GM10266 (cell line): ENCODE measurements at regions not wholly inside any gene's neighbourhood (a gene's known extent, or its start where the extent isn't known, plus 50 kb on each side); places are given as distances from the start of the nearest gene placed in this dataset.

ENCODE experiments used
- DNase-seq: peaks from one replicate; pipeline ENCODE4 v3.0.0; 2012; ENCODE audit errors: extremely low spot score
- CTCF ChIP-seq: IDR thresholded peaks from 2 replicates; pipeline ENCODE4 v1.5.1; 2012; ENCODE audit warnings: mild to moderate bottlenecking, low read depth; ENCODE audit not compliant: control insufficient read depth, insufficient read depth; ENCODE audit errors: missing control alignments

DNA sequence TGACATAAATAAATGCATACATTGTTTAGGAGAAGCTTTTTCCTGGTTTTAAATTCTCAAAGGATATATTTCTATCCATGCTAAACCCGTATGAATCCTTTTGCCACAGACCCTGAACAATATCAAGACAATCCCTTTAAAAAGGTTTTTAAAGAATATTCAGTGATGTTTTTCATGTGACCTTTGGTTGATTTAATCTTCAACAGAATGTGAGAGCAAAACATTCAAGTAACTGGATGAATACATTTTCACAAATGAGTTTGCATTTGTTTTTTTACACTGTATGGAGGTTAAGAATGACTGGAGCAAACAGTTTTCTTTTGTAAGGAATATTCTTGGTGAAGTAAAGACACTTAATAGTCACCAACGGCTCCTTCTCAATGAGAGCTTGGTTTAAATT, 139.4 kb upstream of the CWC22 start:
- no peak for DNase-seq
- no peak for TF ChIP-seq CTCF

GRCh38 chr2:180146114-180146513, 139.0 kb upstream of the CWC22 start:
- TF ChIP-seq CTCF: no peak
- DNase-seq: no peak

DNA sequence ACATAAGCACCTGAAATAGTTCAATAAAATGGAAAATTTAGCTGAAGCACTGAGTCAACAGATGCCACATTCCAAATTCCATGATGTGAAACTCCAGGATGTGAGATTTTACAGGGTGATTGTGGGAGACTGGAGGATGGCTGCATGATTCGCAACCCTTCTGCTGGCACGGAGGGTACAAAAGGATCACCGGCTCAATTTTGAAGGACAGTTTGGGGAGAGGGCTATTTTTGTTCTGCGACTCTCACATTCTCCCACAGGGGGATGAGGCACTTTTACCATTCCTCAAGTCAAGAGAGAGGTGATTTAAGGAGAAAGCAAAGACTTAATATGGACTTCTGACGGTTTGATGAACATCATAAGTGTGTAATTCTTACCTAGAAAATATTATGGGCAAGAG, 138.1 kb upstream of the CWC22 start:
- TF ChIP-seq CTCF: no peak
- DNase-seq: no peak

DNA sequence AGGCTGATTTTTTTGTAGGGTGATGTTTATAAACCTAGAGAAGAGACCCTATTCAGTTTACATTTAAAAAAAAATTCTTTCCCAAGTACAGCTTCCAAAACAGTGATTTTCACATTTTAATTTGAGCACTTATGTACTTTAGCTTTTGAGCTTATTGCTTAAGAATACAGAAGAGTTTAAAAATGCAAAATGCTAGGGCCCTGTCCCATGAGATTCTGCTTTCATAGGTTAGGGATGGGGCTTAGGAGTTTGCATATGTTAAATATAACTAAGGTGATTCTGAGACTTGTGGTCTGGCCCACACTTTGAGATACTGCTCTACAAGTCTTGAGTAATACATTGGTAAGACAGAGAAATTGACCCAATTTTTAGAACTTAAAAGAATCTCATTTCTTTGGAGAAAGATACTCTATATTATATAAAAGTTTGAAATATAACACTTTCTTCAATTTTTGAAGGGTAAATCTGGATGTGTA, 137.3 kb upstream of the CWC22 start:
- no peak for TF ChIP-seq CTCF
- DNase-seq: no peak

DNA sequence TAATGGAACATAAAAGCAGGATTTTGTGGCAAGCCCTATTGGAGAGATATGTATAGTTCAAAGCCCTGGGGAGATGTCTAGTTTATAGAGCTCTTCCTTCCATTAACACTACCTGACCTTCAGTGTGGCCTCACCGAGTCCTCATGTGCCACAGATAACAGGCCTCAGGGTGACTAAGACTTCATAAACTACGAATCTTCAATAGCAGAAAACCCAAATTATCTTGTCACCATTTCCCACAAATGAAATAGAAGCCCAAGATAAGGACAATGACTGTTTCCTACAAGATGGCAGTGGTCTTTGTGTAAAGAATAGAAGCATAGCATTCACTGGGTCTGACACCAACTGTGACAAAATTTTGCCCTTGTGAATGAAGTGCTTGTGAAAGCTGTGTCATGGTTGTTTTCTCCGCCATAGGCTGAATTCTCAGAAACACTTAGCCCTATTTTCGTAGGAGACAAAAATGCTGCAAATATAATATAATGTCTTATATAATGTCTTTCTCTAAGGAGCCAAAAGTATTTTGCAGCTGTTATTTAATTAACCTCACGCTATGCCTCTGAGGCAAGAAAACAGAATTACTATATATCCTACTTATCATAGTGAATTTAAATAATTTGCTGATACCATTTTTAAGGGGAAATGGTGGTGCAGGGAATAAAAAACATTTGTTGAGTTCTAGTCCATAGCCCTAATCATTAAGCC, 136.7 kb upstream of the CWC22 start:
- no peak for TF ChIP-seq CTCF
- DNase-seq: no peak

GRCh38 chr2:180141600-180141999, 134.5 kb upstream of the CWC22 start:
- no peak for DNase-seq
- no peak for TF ChIP-seq CTCF

DNA sequence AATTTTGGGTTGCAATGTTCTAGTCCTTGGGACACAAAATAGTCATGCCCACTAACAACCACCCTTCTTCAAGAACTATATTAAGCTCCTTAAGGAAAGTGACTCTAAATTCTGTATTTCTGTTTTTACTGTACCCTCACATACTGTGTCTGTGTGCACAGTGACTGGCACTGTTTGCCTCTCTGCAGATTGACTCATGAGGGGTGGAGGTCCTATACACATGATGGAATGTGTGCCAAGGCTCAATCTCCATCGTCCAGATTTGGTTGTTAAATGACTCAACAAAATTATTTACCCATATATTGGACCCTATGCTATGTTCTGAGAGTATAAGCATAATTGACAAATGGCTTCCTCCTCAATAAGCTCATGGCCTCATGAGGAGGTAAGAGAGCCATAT, 126.6 kb upstream of the CWC22 start:
- TF ChIP-seq CTCF: no peak
- no peak for DNase-seq
